ENCODE measurements at regions not wholly inside any gene's neighbourhood (a gene's known extent, or its start where the extent isn't known, plus 50 kb on each side); places are given as distances from the start of the nearest gene placed in this dataset.

DNA sequence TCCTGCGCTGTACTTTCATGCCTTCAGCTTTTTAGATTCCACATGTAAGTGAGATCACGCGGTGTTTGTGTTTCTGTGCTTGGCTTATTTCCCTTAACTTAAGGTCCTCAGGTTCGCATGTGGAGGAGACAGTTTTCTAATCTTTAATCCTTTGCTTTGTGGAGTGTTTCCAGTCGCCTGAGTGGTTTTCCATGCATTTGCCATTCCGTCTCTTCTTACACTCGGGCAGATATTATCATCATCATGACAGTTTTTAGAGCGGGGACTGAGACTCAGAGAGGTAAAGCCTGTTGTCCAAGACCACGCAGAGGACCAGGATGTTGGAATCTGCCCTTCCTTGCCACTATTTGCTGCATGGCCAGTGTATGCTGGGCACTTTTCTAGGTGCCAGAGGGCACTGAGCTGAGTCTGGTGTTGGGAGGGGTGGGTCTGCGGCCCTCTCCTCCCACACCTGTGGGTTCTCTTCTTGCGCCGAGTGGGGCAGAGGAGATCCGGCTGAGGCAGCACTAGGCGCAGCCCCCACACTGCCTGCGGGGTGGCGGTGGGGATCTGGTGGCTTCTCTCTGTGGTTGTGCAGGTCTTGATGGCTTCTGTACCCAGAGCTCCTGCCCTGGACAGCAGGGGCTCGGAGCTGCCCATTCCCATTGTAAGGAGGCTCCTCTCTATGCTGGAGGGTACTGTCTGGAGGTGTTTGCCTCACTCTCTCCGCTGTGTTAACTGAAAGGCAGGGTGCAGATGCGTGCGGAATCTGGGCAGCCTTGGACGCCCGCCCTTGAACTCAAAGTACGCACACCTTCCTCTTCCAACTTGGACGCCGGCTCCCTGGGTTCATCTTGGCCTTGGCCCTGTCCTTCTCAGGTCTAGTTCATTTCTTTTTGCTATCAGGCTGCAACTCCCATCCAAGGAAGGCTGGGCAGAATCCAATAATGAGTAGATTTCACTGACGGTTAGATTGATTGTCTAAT is 156.0 kb upstream of the RGMA start:
- peak; percentile 34 for DNase-seq
- Histone ChIP-seq H3K36me3 (replicated peaks; ENCODE audit: control insufficient read depth, insufficient read depth, low read length) (no peaks in the 10 kb centered on the region), H3K4me3 (ENCODE audit: insufficient read depth, low read depth, low read length) (no peak overlapping the region), H3K27me3 (ENCODE audit: control insufficient read depth, insufficient read depth, low read length) (peaks cover 21% of the 10 kb centered on the region)

DNA sequence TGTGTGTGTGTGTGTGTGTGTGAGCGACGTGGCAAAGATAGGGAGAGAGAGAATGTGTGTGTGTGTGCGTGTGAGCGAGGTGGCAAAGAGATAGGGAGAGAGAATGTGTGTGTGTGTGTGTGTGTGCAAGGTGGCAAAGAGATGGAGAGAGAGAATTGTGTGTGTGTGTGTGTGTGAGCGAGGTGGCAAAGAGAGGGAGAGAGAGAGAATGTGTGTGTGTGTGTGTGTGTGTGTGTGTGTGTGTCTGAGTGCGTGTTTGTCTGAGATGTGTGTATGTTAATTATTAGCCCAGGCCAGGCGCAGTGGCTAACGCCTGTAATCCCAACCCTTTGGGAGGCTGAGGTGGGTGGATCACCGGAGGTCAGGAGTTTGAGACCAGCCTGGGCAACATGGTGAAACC is 154.6 kb upstream of the RGMA start:
- H3K4me3 ChIP-seq (ENCODE audit: insufficient read depth, low read depth, low read length) = no peak overlapping the region
- no peaks in the 10 kb centered on the region for H3K36me3 ChIP-seq (replicated peaks; ENCODE audit: control insufficient read depth, insufficient read depth, low read length)
- H3K27me3 ChIP-seq (ENCODE audit: control insufficient read depth, insufficient read depth, low read length) = peaks cover 28% of the 10 kb centered on the region
- DNase-seq = no peak

DNA sequence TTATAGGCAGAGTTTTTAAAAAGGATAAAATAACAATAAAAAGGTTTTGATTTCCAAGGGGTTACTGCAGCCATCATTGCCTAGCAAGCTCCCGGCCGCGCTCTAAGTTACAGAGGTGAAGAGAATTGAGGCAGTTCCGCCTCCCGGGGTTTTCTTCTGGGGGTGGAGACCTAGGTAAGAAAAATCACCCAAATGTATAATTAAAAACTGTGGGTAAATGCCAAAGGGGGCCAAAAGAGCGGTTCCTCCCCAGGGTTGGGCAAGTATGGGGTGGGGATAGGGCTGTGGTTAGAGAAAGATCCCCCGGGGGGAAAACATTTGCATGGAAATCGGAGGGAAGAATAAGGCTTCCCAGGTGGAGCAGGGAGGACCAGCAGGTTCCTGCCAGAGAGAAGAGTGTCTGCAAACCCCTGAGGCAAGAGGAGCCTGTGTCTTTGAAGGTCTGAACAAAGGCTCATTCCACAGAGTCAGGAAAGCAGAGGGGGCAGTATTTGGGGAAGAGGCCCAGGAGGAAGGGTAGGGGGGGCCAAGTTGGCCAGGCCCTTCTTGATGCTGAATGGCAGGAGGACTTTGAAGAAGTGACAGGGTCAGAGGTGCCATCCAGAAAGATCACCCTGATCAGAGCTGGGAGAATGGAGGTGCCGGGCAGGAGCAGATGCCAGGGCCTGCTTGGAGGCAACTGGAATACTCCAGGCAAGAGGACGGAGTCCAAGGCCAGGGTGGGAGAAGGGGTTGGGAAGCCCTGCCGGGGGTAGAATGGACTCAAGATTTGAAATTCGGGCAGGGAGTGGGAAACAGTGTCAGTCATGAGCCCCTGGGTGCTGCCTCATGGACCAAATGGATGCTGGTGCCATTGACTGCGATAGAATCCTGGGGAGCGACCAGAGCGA is 152.9 kb upstream of the RGMA start:
- no peak overlapping the region for H3K4me3 ChIP-seq (ENCODE audit: insufficient read depth, low read depth, low read length)
- no peaks in the 10 kb centered on the region for H3K36me3 ChIP-seq (replicated peaks; ENCODE audit: control insufficient read depth, insufficient read depth, low read length)
- DNase-seq = peak; percentile 81
- peaks cover 28% of the 10 kb centered on the region for H3K27me3 ChIP-seq (ENCODE audit: control insufficient read depth, insufficient read depth, low read length)

DNA sequence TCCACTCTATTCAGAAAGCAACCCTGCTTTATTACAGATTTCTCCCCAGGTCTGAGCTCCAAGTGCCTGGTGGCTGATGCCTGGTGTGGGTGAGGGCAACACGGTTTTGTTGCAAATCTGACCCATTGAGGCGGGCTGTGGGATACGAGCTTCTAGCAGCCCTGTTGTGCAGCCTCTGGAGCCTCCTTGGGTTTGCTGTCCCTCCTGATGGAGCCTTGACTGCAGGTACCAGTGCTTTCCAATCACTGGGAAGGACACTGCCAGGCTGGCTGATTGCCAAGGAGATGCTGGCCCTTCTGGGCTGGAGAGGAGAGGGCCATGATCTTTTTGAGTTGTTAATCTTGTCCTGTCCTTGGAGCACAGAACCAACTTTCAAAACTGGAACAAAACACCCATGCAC is 151.0 kb upstream of the RGMA start:
- H3K27me3 ChIP-seq (ENCODE audit: control insufficient read depth, insufficient read depth, low read length) = peaks cover 26% of the 10 kb centered on the region
- DNase-seq = no peak
- no peaks in the 10 kb centered on the region for H3K36me3 ChIP-seq (replicated peaks; ENCODE audit: control insufficient read depth, insufficient read depth, low read length)
- no peak overlapping the region for H3K4me3 ChIP-seq (ENCODE audit: insufficient read depth, low read depth, low read length)

DNA sequence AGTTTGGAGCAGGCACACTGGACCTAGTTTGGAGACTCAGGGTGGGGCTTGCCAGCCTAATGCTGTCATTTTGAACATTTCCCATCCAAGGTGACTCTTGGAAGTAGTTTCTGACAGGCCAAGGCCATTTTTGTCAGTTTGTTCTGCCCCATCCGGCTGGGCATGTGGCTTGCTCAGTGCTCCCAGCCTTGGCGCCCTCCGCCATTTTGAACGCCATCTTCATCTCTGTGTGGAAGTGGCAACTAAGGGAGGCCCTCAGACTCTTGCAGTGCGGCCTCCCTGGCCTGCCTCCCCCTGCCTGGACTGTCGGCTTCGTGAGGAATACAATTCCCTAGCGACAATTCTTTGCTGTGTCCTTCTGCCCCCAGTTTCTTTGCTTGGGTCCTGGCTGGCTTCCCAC is 150.6 kb upstream of the RGMA start:
- Histone ChIP-seq H3K4me3 (ENCODE audit: insufficient read depth, low read depth, low read length) (no peak overlapping the region), H3K36me3 (replicated peaks; ENCODE audit: control insufficient read depth, insufficient read depth, low read length) (no peaks in the 10 kb centered on the region), H3K27me3 (ENCODE audit: control insufficient read depth, insufficient read depth, low read length) (peaks cover 26% of the 10 kb centered on the region)
- DNase-seq = no peak

GRCh38 chr15:93238641-93239040 is 149.6 kb upstream of the RGMA start:
- Histone ChIP-seq H3K4me3 (ENCODE audit: insufficient read depth, low read depth, low read length) (no peak overlapping the region), H3K27me3 (ENCODE audit: control insufficient read depth, insufficient read depth, low read length) (peaks cover 26% of the 10 kb centered on the region), H3K36me3 (replicated peaks; ENCODE audit: control insufficient read depth, insufficient read depth, low read length) (no peaks in the 10 kb centered on the region)
- DNase-seq = no peak

- Histone ChIP-seq H3K27me3 (ENCODE audit: control insufficient read depth, insufficient read depth, low read length) (peaks cover 17% of the 10 kb centered on the region), H3K36me3 (replicated peaks; ENCODE audit: control insufficient read depth, insufficient read depth, low read length) (no peaks in the 10 kb centered on the region), H3K4me3 (ENCODE audit: insufficient read depth, low read depth, low read length) (no peak overlapping the region)
- DNase-seq = peak; percentile 57
Observed at GRCh38 chr15:93235926-93236780, 147.1 kb upstream of the RGMA start.

GRCh38 chr15:93235269-93235668 is 146.3 kb upstream of the RGMA start:
- peaks cover 10% of the 10 kb centered on the region for H3K27me3 ChIP-seq (ENCODE audit: control insufficient read depth, insufficient read depth, low read length)
- no peaks in the 10 kb centered on the region for H3K36me3 ChIP-seq (replicated peaks; ENCODE audit: control insufficient read depth, insufficient read depth, low read length)
- DNase-seq = no peak
- no peak overlapping the region for H3K4me3 ChIP-seq (ENCODE audit: insufficient read depth, low read depth, low read length)

DNA sequence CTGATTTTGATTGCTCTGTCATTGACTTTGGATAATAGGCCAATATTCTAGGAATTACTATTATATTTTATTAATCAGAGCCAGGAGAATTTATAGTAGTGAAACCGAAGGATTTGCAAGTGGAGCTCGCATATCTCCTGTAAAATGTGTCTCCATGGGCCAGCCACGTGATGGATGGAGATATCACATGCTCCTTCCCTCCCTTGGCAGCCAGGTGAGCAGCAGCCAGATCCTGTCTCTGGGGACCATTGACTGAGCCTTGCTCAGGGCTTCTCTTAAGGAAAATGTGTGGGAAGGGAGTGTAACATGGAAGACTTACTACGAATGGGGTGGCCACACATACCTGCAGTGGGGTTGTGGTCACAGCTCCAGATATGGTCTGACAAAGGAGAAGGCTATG is 144.7 kb upstream of the RGMA start:
- Histone ChIP-seq H3K4me3 (ENCODE audit: insufficient read depth, low read depth, low read length) (peak overlapping the region; percentile 22; the same call in 1 of the 2 replicates), H3K36me3 (replicated peaks; ENCODE audit: control insufficient read depth, insufficient read depth, low read length) (no peaks in the 10 kb centered on the region), H3K27me3 (ENCODE audit: control insufficient read depth, insufficient read depth, low read length) (no peaks in the 10 kb centered on the region)
- no peak for DNase-seq

DNA sequence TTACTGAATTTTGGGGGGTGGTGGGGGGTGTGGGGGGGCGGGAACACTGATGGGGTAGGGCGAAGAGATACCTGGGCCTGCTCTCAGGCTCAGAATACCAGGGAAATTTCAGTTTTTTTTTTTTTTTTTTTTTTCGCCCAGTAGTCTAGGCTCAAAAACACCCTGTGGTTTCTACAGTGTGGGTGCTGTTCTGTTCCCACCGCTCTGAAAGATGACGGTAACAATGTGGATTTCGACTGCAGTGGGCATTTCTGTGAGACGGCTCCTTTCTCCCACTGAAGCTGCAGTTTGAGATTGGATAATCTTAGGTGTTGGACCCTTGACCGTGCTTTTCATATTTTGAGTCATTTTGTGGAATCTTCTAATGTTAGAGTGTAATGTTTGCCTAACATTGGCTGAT is 143.8 kb upstream of the RGMA start:
- H3K4me3 ChIP-seq (ENCODE audit: insufficient read depth, low read depth, low read length) = peak overlapping the region; percentile 3; the same call in 1 of the 2 replicates

DNA sequence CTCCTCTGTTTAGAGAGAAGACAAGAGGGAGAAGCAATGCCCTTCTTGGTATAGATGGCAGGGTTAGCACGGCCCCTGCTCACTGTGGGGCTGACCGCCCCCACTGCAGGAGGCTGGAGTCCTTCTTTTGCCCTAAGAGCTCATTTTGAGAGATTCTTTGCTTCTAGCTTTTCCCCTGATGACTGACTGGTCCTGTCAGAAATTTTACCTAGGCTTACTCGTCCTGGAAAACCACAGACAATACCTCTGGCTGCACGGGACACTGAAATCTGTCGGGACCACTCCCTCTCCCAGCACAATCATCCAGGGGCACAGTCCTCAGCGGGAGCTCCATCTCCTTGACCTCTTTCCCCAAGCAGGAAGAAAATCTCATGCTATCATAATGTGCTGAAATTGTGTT is 143.0 kb upstream of the RGMA start:
- Histone ChIP-seq H3K4me3 (ENCODE audit: insufficient read depth, low read depth, low read length) (peak overlapping the region; percentile 12; the same call in 1 of the 2 replicates), H3K27me3 (ENCODE audit: control insufficient read depth, insufficient read depth, low read length) (no peaks in the 10 kb centered on the region), H3K36me3 (replicated peaks; ENCODE audit: control insufficient read depth, insufficient read depth, low read length) (no peaks in the 10 kb centered on the region)
- DNase-seq = no peak

More for the DNA sequence above, 143.8 kb upstream of the RGMA start:
- no peaks in the 10 kb centered on the region for H3K27me3 ChIP-seq (ENCODE audit: control insufficient read depth, insufficient read depth, low read length)
- H3K36me3 ChIP-seq (replicated peaks; ENCODE audit: control insufficient read depth, insufficient read depth, low read length) = no peaks in the 10 kb centered on the region
- no peak for DNase-seq

GRCh38 chr15:93231261-93231925 is 142.4 kb upstream of the RGMA start:
- DNase-seq = no peak
- no peak overlapping the region; the same call in 1 of the 2 replicates for H3K4me3 ChIP-seq (ENCODE audit: insufficient read depth, low read depth, low read length)
- no peaks in the 10 kb centered on the region for H3K27me3 ChIP-seq (ENCODE audit: control insufficient read depth, insufficient read depth, low read length)
- H3K36me3 ChIP-seq (replicated peaks; ENCODE audit: control insufficient read depth, insufficient read depth, low read length) = no peaks in the 10 kb centered on the region

DNA sequence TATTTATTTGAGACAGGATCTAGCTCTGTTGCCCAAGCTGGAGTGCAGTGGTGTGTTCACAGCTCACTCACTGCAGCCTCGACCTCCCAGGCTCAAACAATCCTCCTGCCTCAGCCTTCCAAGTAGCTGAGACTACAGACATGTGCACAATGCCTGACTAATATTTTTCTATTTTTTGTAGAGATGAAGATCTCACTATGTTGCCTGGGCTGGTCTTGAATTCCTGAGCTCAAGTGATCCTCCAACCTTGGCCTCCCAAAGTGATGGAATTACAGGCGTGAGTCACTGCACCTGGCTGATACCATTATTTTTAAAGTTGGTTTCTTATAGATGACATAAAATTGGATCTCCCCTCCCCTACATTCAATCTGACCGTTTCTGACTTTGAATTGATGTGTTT is 139.5 kb upstream of the RGMA start:
- DNase-seq = no peak
- H3K4me3 ChIP-seq (ENCODE audit: insufficient read depth, low read depth, low read length) = no peak overlapping the region
- H3K27me3 ChIP-seq (ENCODE audit: control insufficient read depth, insufficient read depth, low read length) = no peaks in the 10 kb centered on the region
- H3K36me3 ChIP-seq (replicated peaks; ENCODE audit: control insufficient read depth, insufficient read depth, low read length) = no peaks in the 10 kb centered on the region

DNA sequence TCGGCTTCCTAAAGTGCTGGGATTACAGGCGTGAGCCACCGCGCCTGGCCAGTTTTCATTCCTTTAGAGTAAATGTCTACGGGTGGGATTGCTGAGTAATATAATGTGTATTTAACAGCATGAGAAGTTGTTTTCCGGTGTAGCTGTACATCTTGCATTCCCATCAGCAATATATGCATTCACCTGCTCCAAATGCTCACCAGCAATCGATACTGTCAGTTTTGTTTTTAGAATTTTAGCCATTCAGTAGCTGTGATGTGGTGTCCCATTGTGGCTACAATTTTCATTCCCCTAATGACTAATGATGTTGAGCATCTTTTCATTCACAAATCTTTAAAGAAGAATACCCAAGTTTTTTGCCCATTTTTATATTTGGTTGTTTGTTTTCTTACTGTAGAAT is 134.8 kb upstream of the RGMA start:
- no peak for DNase-seq
- Histone ChIP-seq H3K27me3 (ENCODE audit: control insufficient read depth, insufficient read depth, low read length) (no peaks in the 10 kb centered on the region), H3K4me3 (ENCODE audit: insufficient read depth, low read depth, low read length) (no peak overlapping the region), H3K36me3 (replicated peaks; ENCODE audit: control insufficient read depth, insufficient read depth, low read length) (no peaks in the 10 kb centered on the region)

All from H7 (cell line).